ENCODE measurements at regions not wholly inside any gene's neighbourhood (a gene's known extent, or its start where the extent isn't known, plus 50 kb on each side); places are given as distances from the start of the nearest gene placed in this dataset.

DNA sequence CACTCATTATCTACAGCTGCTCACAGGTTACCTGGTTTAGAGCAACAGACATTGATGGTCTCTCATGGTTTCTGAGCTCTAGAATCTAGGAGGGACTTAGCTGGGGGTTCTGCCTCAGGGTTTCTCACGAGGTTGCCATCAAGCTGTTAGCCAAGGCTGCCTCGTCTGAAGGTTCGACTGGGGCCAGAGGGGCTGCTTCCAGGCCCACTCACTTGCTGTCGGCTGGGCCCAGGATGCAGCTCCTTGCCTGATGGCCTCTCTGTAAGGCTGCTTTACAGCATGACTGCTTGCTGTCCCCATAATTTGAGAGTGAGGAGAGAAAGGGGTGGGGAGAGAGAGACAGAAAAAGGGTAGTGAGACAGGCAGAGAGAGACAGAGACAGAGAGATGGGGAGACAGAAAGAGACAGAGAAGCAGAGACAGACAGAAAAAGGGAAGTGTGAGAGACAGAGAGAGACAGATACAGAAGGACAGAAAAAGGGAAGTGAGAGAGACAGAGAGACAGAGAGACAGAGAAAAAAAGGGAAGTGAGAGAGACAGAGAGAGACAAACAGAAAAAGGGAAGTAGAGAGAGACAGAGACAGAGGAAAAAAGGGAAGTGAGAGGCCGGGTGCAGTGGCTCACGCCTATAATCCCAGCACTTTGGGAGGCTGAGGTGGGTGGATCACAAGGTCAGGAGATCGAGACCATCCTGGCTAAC, 106.8 kb upstream of the C1orf174 start:
- H3K9me3 ChIP-seq (ENCODE audit: control insufficient read depth, insufficient read depth, low read length), result peaks cover 24% of the 10 kb centered on the region; the same call in 1 of the 2 replicates
- H3K27ac ChIP-seq (ENCODE audit: low read depth, low read length), result peak overlapping the region; percentile 91
- H3K4me3 ChIP-seq (ENCODE audit: low read length), result peak overlapping the region; percentile 35
- TF ChIP-seq, protein P1, sequence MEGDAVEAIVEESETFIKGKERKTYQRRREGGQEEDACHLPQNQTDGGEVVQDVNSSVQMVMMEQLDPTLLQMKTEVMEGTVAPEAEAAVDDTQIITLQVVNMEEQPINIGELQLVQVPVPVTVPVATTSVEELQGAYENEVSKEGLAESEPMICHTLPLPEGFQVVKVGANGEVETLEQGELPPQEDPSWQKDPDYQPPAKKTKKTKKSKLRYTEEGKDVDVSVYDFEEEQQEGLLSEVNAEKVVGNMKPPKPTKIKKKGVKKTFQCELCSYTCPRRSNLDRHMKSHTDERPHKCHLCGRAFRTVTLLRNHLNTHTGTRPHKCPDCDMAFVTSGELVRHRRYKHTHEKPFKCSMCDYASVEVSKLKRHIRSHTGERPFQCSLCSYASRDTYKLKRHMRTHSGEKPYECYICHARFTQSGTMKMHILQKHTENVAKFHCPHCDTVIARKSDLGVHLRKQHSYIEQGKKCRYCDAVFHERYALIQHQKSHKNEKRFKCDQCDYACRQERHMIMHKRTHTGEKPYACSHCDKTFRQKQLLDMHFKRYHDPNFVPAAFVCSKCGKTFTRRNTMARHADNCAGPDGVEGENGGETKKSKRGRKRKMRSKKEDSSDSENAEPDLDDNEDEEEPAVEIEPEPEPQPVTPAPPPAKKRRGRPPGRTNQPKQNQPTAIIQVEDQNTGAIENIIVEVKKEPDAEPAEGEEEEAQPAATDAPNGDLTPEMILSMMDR (IDR thresholded peaks at IDR 0.05; ENCODE audit: low read depth, low read length, poor library complexity, severe bottlenecking), result no peak
- TF ChIP-seq EZH2phosphoT487 (IDR thresholded peaks at IDR 0.05; ENCODE audit: borderline replicate concordance, low read length), result no peak
- peaks cover 23% of the 10 kb centered on the region for H3K36me3 ChIP-seq (ENCODE audit: control insufficient read depth, low read length)
- H4K20me1 ChIP-seq (ENCODE audit: control insufficient read depth, insufficient read depth, low read depth, low read length), result no peaks in the 10 kb centered on the region
- no peaks in the 10 kb centered on the region for H3K79me2 ChIP-seq (ENCODE audit: control insufficient read depth, low read length)
- H3K4me1 ChIP-seq (ENCODE audit: control insufficient read depth, low read length), result peaks cover 71% of the 10 kb centered on the region
- peaks cover 40% of the 10 kb centered on the region for H3F3A ChIP-seq (ENCODE audit: control insufficient read depth, insufficient read depth)
- H3K9me2 ChIP-seq (replicated peaks; ENCODE audit: control insufficient read depth, low read length), result no peaks in the 10 kb centered on the region
- peak overlapping the region; percentile 50 for H3K4me2 ChIP-seq (ENCODE audit: low read length)
- H3K27me3 ChIP-seq (ENCODE audit: control insufficient read depth, low read length), result no peaks in the 10 kb centered on the region

DNA sequence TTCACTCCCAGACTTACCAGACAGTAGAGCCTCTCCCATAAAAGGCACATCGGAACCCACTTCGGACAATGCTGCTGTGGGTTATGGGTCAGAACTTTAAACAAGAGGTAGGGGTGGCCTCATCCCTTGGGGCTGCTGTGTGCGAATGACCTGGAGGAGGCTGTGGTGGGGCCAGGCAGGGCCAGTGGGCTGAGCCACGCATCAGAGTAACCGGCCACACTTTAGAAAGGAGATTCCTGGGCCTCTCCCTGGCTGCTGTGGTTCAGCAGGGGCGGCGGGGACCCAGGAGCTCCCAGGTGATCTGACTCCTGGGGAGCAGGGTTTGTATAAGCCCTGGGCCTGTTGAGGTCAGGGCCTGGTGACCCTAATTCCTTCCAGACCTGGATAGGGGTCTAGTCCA, 110.2 kb upstream of the C1orf174 start:
- H3K9me3 ChIP-seq (ENCODE audit: control insufficient read depth, insufficient read depth, low read length), result peaks cover 24% of the 10 kb centered on the region; the same call in 1 of the 2 replicates
- TF ChIP-seq EZH2phosphoT487 (IDR thresholded peaks at IDR 0.05; ENCODE audit: borderline replicate concordance, low read length), result no peak
- TF ChIP-seq, protein P1 (IDR thresholded peaks at IDR 0.05; ENCODE audit: low read depth, low read length, poor library complexity, severe bottlenecking), result no peak
- H3K27ac ChIP-seq (ENCODE audit: low read depth, low read length), result peak overlapping the region; percentile 91
- H3K79me2 ChIP-seq (ENCODE audit: control insufficient read depth, low read length), result no peaks in the 10 kb centered on the region; the same call in 1 of the 2 replicates
- H3K4me3 ChIP-seq (ENCODE audit: low read length), result no peak overlapping the region
- peaks cover 42% of the 10 kb centered on the region for H3F3A ChIP-seq (ENCODE audit: control insufficient read depth, insufficient read depth)
- H3K4me2 ChIP-seq (ENCODE audit: low read length), result peak overlapping the region; percentile 59; the same call in 1 of the 2 replicates
- peaks cover 27% of the 10 kb centered on the region for H3K36me3 ChIP-seq (ENCODE audit: control insufficient read depth, low read length)
- no peaks in the 10 kb centered on the region for H3K27me3 ChIP-seq (ENCODE audit: control insufficient read depth, low read length)
- no peaks in the 10 kb centered on the region for H3K9me2 ChIP-seq (replicated peaks; ENCODE audit: control insufficient read depth, low read length)
- H4K20me1 ChIP-seq (ENCODE audit: control insufficient read depth, insufficient read depth, low read depth, low read length), result no peaks in the 10 kb centered on the region
- H3K4me1 ChIP-seq (ENCODE audit: control insufficient read depth, low read length), result peaks cover 89% of the 10 kb centered on the region

DNA sequence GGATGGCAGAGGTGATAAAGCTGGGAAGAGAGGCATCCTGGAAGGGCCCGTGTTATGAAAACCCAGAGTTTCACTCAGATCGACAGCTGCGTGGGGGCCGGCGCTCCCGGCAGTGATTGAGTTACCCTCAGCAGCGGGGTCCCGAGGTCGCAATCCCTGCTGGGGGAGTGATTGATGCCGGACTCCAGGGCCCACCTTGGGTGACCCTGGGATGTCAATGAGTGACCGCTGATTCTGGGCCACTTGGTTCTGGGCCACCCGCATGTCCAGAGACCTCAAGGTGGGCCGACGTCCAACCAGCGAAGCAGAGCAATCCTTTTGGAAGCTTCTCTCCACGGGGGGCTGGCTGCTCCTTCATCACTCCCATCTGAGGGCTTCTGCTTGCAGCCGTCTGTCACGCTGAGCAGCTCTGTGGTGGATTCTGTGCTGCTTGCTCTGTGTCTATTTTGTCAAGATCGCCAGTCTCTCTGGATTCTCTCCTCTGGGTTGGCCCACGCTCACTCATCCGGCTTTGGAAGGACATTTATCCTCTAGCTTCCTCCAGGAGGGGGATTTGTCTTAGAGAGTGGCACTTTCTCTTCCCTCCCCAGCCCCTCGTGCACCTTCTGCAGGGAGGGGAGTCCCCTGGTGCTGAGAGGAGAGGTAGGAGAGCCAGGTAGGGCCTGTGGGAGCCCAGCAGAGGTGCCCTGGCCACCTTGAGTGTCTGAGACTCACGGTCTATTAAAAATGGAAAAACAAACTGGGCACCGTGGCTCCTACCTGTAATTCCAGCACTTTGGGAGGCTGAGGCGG, 110.9 kb upstream of the C1orf174 start:
- Histone ChIP-seq H3K27me3 (ENCODE audit: control insufficient read depth, low read length) (no peaks in the 10 kb centered on the region), H3K9me2 (replicated peaks; ENCODE audit: control insufficient read depth, low read length) (no peaks in the 10 kb centered on the region), H4K20me1 (ENCODE audit: control insufficient read depth, insufficient read depth, low read depth, low read length) (no peaks in the 10 kb centered on the region), H3K9me3 (ENCODE audit: control insufficient read depth, insufficient read depth, low read length) (peaks cover 24% of the 10 kb centered on the region; the same call in 1 of the 2 replicates), H3K4me2 (ENCODE audit: low read length) (no peak overlapping the region), H3K4me3 (ENCODE audit: low read length) (no peak overlapping the region), H3K79me2 (ENCODE audit: control insufficient read depth, low read length) (no peaks in the 10 kb centered on the region; the same call in 1 of the 2 replicates), H3K4me1 (ENCODE audit: control insufficient read depth, low read length) (peaks cover 89% of the 10 kb centered on the region), H3K27ac (ENCODE audit: low read depth, low read length) (peak overlapping the region; percentile 91), H3K36me3 (ENCODE audit: control insufficient read depth, low read length) (peaks cover 32% of the 10 kb centered on the region), H3F3A (ENCODE audit: control insufficient read depth, insufficient read depth) (peaks cover 42% of the 10 kb centered on the region)
- TF ChIP-seq EZH2phosphoT487 (IDR thresholded peaks at IDR 0.05; ENCODE audit: borderline replicate concordance, low read length), result no peak
- TF ChIP-seq, protein P1 (IDR thresholded peaks at IDR 0.05; ENCODE audit: low read depth, low read length, poor library complexity, severe bottlenecking), result no peak

All from DOHH2 (cell line).